ENCODE measurements at regions not wholly inside any gene's neighbourhood (a gene's known extent, or its start where the extent isn't known, plus 50 kb on each side); places are given as distances from the start of the nearest gene placed in this dataset.

DNA sequence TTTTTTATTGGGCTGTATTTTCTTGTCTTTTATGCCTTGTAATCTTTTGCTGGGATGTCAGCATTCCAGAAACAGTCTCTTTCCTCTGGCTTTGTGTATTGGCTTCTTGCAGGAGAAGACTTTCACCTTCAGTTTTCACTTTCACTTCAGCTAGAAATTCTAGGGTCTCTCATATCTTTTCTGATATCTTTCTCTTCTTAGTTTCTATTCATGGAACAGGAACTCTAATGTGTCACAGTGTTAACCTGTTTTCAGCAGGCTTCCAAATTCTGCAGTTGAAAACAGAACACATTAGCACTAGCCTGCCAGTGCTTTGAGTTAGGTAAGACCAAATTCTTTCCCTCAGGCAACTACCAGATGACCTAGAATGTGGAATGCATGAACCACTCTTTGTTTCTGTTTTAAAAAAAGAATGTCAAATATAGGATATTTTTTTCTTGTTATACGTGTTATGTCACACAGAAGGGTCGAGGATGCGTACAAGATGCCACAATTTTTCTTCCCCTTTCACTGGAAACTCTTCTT lies 164.7 kb downstream of the TUSC1 start:
- TF ChIP-seq, protein P1, sequence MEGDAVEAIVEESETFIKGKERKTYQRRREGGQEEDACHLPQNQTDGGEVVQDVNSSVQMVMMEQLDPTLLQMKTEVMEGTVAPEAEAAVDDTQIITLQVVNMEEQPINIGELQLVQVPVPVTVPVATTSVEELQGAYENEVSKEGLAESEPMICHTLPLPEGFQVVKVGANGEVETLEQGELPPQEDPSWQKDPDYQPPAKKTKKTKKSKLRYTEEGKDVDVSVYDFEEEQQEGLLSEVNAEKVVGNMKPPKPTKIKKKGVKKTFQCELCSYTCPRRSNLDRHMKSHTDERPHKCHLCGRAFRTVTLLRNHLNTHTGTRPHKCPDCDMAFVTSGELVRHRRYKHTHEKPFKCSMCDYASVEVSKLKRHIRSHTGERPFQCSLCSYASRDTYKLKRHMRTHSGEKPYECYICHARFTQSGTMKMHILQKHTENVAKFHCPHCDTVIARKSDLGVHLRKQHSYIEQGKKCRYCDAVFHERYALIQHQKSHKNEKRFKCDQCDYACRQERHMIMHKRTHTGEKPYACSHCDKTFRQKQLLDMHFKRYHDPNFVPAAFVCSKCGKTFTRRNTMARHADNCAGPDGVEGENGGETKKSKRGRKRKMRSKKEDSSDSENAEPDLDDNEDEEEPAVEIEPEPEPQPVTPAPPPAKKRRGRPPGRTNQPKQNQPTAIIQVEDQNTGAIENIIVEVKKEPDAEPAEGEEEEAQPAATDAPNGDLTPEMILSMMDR (IDR thresholded peaks at IDR 0.05) = no peak
- TF ChIP-seq POLR2AphosphoS5 (IDR thresholded peaks at IDR 0.05; ENCODE audit: low read depth, low read length) = no peak
- no peak for TF ChIP-seq SIN3A (IDR thresholded peaks at IDR 0.05; ENCODE audit: borderline replicate concordance, insufficient read depth, low read depth, low read length)
